GM04503 (cell line): ENCODE measurements at regions not wholly inside any gene's neighbourhood (a gene's known extent, or its start where the extent isn't known, plus 50 kb on each side); places are given as distances from the start of the nearest gene placed in this dataset.
"Not testable (repeated sequence)": the region's sequence is repeated elsewhere in the genome, so short reads cannot be mapped to it uniquely, and the experiment has no call there.

Source experiments
- DNase-seq: peaks from one replicate; pipeline ENCODE4 v3.0.0-alpha.2; 2012; ENCODE audit warnings: low read depth

DNA sequence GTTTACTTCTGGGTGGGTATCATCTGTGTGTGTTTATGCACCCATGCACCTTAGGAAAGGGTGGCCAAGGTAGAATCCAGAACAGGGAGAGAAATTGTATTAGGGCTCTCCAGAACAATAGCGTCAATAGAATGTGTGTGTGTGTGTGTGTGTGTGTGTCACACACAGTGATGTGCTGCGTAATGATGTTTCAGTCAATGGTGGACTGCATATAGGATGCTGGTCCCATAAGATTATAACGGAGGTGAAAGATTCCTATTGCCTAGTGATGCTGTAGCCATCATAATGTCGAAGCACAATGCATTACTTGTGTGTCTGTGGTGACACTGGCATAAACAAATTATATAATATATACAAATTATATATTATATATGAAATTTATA, 69.3 kb upstream of the PRR23C start:
- no peak for DNase-seq

DNA sequence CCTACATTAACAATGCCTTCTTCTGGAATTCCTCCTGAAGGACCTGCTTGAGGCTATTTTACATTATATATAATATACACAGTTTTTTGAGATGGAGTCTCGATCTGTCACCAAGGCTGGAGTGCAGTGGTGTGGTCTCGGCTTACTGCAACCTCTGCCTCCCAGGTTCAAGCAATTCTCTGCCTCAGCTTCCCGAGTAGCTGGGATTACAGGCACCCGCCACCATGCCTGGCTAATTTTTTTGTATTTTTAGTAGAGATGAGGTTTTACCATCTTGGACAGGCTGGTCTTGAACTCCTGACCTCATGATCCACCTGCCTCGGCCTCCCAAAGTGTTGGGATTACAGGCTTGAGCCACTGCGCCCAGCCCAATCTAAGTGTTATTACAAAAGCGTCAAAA, 71.9 kb upstream of the PRR23C start:
- DNase-seq = not testable (repeated sequence)

DNA sequence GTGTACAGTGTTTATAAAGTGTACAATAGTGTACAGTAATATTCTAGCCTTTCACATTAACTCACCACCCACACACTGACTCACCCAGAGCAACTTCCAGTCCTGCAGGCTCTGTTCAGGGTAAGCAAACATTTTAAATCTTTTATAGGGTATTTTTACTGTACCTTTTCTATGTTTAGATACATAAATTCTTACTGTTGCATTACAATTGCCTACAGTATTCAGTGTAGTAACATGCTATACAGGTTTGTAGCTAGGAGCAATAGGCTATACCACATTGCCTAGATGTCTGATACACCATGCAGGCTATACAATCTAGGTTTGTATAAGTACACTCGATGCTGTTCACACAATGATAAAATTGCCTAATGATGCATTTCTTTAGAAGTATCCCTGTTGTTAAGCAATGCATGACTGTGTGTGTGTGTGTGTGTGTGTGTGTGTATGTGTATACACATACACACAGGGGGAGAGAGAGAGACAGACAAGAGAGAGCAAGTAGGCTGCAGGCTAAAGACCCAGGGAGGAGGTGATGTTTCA, 72.5 kb upstream of the PRR23C start:
- no peak for DNase-seq

DNA sequence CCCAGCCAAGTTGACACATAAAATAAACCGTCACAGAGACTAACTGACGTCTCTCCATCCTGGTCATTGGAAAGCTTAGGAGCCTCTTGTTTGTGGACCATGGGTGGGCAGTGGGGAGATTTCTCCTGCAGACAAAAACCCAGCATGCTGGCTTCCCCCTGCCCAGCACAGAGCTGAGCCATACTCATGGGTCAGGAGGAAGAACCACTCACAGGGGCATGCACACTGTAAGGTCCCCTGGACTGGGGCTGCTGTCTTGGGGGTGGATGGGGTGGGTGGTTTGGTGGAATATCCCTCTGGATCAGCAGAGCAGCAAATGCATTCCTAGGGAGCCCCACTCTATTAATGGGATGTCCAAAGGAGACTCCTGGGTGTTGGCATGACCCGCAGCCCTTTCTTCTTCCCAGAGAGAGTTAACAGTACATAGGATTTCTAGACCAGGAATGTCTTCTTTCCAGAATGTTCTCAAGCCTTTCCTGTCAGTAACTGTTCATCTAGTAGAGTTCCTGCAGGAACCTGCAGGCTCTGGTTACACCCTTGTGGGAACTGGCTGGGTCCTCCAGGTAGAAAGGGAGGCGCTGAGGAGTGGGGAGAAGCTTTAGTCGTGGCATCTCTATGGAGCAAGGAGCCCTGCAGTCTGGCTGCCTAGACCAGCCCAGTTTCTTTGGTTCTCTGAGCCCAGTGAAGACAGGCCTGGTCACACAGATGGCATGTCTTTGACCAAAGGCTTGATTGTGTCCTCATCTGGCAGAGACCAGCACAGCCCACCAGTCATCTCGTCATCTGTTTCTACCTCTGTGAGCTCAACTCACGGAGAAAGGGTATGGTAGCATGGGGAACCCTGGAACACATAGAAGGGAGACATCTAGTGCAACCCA, 73.4 kb upstream of the PRR23C start:
- DNase-seq = no peak

DNA sequence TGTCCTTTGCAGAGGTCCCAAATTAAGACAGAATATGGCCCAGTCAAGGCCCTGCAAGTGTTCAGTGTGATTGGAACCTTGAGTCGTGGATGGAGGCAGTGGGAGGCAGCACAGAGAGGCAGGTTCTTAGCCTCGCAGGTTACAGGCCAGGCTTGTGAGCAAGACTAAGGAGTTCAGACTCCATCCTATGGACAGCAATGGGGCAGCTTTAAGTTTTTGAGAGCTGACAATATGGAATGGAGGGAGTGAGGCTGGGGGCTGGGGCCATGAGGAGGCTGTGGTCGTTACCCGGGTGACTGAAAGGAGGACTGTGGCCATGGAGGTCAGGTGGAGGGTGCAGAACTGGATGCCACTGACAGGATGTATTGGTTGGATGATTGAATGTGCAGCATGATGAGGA, 74.1 kb upstream of the PRR23C start:
- no peak for DNase-seq

DNA sequence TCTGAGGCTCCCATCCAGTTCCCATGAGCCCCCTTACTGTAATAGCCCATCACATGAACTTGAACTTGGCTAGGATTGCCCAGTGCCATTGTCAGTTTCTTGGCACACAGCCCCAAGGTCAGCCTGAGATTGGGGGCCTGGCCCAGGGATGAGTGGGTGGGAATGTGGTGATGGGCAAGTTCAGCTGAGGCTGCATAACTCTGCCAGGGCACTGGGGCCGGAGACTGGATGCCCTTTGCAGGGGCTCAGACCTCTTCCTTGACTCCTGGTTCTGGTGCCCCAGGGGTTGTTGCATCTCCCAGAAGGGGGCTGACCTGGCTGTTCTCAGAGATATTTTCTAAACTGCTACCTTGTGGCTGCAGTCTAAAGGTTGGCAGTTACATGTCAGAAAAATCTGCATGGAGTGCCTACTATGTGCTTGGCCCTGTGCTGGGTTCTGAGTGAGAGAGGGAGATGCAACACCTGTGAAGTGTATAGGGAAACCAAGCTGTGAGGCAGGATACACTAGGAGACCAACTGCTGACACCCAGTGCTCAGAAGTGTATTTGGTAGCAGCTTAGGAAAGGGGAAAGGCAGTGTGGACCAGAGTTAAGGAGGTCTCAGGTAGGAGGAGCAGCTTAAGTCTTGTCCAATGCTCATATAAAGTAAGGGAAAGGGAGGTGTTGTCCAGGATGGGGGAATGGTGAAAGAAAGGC, 74.8 kb upstream of the PRR23C start:
- no peak for DNase-seq

DNA sequence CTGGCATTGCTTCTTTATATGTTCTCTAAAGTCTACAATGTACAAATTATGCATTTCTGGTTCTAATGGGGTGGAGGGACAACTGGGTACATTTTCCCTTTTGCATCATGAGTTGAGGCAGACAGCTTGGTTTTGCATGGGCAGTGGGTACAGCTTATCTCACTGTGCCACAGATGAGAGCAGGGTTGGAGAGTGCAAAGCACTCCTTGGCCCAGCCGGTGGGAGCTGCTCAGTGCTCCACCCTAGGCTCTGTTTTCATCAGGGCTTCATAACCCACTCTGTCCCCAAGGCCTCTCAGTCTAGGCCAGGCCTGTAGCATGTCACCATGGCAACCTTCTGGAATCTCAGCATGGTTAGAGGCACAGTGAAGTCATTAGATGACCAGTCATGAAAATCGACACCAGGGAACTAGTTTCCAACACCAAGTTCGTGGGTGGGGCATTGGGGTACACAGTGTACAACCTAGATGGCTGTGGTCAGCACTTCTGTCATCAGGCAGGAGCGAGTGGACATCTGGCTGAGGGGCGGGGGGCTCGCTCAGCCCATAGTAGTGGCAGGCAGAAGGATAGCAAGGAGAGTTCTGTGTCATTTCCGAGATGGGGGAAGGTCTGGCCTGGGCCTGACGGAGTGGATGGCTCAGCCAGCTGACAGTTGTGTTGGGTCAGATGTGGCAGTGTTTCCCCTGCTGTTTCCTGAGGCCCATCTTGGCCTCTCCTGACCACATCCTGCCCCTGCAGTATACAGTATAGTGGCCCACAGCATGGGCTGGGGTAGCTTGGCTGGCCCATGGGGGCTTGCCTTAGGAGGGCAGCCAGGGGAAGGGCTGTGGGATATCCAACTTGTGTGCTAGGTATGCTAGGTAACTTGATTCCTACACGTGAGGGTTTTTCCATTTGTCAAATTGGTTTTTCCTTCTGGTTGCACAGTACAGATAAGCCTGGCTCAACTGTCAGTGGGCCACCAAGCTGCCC, 75.7 kb upstream of the PRR23C start:
- peak; percentile 88 for DNase-seq

DNA sequence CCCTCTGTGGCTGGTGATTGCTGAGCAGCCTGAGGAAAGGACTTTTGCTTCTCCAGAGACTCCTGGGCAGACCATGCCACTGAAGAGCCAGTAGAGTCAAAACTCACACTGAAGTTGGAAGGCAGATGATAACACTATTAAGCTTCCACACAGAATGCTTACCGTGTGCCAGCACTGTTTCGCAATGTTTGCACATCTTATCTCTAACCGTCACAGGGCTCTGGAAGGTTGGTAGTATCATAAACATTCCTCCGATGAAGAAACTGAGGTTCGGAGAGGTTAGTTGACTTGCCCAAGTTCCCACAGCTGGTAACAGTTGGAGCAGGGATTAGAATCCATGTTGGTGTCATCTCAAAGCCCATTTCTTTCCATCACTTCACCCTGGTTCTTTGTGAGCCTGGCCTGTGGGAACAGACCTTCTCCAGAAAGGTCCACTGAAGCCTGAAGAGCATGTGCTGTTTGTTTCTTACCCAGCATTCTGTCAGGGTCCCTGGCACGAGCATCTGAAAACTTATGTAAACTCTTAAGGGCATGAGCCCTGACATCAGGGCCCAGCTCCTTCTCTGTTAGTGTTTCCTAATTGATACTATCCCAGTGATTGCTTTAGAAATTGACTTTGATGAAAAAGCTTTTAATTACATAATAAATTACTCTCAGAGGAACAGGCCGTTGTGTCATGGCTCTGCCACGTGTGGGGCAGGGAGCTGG, 77.0 kb upstream of the PRR23C start:
- peak; percentile 27 for DNase-seq

DNA sequence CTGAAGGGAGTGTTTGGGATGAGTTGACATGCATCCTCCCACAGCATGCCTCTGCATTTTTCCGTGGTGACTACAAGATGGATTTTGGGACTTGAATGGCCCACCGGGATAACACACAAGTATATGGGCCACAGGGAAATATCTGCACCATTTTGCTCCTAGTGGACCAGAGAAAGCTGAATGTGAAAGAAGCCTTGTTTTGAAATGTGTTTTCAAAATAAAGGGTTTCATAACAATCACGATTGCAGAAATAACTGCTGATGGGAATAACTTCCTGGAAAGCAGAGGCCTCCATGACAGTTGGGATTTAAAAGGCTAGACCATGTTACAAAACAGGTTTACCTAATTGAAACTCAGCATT, 77.5 kb upstream of the PRR23C start:
- DNase-seq = peak; percentile 83

DNA sequence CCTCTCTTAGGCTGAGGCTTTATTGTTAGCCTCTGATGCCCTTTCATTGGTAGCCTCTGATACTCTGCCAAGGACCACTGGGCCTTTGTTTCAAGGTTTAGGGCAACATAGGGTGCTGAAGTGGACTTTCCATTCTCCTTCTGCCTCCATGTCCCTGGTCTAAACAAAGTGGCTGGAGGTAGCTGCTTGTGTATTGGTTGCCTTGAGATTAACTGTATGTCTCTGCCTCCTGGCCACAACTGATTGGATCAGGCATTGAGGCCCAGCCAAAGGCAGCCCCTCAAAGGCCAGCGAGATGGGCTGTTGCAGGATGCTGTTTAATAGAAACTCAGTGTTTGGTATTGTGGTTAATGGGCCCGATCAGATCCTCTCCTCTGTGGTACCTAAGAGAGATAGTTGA, 77.9 kb upstream of the PRR23C start:
- no peak for DNase-seq

DNA sequence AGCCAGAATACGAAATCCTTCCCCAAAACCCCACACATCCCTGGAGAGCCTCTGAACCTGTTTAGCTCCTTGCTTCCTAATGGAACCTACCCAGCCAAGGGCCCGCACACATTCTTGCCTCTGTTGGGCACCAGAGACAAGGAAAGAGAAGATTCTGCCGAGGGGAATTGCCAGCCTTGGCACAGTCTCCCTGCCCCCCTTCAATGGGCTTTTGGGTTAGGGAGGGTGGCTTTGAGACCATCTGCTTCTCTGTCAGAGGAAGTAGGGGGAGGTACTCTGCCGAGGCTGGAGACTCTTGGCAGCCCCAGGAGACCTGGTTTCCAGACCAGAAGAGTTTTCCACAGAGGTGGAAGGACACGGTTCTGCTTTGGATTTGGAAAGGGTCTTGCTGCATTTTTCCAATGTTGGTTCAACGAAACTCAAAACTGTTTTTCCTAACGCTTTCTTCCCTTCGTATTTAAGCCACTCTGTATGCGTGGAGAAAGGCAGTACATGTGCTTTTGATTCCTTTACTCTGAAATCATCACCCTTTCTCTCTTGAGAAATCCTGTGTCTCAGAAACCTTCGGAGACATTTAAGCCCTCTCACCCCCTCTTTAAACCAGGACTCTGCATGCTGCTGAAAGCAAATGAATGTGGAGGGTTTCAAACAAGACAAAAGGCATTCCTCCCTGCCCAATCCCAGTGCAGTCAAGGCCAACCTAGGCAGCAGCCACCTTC, 78.8 kb upstream of the PRR23C start:
- peak; percentile 30 for DNase-seq

DNA sequence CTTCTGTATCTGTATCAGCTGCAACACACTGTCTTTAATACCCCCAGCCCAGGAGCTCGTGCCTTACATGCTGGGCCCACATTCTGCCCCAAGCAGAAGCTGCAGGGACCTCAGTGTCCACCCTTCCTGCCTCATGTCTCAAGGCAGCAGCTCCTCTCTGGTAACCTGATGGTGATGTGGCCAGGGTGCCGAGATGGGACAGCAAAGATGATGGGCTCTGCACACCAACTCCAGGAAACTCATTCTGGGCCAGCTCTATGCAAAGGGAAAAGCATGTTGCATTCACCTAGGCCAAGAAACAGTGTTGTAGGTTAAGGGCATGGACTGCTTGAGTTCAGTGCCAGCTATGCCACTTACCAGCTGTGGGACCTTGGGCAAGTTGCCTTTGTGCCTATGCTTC, 79.5 kb upstream of the PRR23C start:
- DNase-seq = no peak

DNA sequence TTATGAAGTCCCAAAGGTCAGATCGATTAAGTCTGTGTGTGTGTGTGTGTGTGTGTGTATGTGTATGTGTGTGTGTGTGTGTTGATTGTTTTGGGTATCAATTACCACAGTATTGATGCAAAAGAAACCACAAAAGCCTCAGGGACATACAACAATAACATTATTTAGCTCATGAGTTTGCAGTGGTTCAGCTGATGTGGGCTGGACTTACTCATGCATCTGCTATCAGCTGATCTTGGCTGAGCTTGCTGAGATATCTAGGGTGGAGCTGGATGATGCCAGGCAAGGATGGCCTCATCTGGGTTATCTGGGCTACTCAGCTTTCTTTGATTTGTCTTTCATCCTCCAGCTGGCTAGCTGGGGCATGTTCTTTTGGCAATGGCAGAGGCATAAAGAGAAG, 82.4 kb upstream of the PRR23C start:
- DNase-seq = peak; percentile 71

DNA sequence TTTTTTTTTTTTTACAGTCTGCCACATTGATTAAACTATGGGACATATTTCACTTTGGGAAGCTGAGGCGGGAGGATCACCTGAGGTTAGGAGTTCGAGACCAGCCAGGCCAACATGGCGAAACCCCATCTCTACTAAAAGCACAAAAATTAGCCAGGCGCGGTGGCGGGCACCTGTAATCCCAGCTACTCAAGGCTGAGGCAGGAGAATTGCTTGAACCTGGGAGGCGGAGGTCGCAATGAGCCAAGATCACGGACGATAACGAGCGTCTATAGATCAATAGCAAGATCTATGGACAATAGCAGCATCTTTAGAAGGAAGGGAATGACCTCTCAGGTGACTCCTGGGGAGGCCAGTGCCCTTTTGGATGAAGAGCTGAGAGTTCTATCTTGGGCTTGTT, 82.9 kb upstream of the PRR23C start:
- DNase-seq = not testable (repeated sequence)

DNA sequence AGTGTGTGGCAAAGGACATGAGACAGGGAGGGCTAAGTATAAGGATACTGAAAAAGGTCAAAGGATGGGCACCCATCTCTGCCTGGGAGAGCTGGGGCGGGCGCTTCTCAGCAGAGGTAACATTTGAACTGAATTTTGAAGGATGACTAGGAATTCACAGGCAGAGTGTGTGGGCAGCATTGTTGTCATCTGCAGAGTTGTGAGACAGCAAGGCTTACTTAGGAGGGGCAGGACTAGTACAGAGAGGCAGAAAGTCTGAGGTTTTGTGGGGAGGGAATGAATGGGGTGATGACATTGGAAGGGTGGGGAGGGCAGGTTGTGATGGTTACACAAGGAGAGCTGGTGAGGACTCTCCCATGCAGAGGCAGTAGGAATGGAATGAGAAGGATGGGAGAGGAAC, 84.1 kb upstream of the PRR23C start:
- peak; percentile 57 for DNase-seq

DNA sequence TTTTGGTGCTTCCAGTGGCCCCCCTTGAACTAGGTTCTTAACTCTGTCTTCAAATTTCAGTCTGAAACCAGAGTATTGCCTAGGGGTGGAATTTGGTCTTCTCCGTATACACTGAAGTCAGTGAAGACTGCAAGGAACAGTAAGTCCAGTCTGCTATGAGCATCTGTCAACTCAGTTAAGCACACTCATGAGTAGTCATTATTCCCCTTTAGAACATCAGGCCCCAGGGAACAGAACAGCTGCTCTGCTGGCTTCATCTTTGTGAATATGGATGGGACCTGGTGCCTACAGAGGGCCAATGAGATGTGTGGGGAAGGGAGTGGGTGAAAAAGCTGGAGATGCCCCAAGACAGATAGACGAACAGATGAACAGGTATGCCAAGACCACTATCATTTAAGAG, 85.2 kb upstream of the PRR23C start:
- no peak for DNase-seq

DNA sequence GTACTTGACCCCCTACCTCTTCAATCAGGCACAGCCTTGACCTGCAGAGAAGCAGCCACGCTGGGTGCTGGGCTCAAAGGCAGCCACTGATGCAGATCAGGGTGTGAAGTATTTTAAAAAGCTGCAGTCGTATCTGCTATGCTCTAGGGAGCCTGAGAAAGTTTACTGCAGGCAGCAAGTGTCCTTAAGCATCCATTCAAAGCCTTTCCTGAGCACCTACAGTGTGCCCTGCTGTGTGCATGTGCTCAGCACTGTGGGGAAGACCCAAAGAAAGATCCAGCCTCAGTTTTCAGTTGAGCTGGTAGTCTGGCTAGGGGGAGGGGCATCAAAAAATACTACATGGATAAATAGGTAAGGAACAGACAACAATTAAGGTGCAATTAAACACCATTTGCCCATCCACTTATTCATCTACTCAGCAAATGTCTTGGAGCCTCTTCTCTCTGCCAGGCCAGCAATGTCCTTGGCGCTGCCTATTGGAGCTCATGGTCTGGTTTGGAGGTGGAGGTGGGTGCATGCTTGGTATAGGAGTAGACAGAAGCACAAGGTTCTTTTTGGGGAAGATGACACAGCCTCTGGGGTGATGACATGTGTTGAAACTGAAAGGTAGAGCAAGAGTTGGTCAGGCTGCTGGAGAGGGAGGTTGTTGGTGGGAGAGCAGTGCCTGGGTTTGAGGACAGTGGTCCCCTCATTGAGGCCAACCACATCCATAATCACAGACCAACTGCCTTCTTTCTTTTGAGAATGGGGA, 85.9 kb upstream of the PRR23C start:
- no peak for DNase-seq

DNA sequence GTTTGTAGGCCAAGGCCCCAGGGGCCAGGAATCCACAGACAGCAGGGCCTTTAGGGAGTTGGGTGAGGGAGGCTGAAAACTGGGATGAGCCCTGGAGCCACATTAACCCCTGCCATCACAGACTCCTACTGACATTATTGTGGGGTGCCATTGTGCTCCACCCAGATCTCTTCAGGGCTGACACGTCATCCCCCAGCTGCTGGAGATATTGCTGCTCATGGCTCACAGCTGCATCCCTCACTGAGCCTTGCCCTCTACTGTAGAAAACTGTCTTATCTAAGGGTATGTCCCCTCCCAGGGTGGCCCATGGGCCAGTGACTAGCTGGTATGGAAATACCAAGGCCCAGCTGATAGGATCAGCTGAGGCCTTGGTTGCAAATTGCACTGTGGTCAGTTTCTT, 87.3 kb upstream of the PRR23C start:
- DNase-seq = no peak

DNA sequence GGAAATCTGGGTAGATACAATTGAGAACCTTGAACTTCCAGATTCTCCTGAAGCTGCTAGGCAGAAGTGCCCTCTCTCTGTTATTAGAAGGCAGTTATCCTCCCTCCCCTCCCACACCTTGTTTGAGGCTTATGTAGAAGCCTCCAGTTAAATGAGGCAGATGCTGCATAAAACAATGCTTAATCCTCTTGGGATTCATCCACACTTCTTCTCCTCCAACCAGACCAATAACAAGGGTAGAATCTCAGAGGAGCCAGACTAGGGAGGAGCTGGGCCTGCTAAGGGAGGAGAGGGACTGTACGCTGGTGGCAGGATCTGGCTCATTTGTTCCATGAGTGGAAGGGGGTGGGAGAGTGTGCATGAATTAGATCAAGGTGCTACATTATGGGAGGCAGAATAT, 88.3 kb upstream of the PRR23C start:
- no peak for DNase-seq

DNA sequence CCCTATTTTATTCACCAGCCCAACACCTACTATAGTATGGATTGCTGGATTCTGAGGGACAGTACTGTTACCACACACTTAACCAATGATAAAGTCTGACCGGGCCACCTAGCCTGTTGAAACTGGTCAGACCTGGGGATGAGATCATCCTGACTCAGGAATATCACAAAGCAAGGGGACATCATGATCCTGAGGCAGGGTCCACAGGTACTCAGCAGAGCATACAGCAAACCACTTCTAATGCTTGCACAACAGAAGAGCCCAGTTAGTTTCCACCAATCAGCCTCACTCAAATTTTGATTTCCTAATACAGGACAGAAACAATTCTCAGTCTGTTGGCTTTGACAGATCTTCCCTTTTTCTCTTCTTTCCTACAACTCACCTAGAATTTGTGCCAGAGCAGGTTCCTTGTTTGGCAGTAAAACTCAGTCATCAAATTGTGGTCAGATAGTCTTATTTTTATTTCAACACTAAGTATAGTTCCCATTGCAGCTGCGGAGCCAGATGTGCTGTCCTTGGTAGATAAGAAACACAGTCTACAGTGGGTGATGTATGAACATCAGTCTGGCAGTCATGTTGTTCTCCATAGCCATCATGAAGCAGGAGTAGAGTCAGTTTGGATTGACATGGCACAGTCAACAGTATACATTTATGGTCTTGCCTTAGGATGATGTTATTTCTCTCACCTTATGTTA, 90.1 kb upstream of the PRR23C start:
- DNase-seq = no peak
